Neutrophil (primary cell): ENCODE measurements at regions not wholly inside any gene's neighbourhood (a gene's known extent, or its start where the extent isn't known, plus 50 kb on each side); places are given as distances from the start of the nearest gene placed in this dataset.
A peak's percentile ranks its signal among the peaks of the same experiment; 100 is the strongest.

Source experiments
- H3K27ac ChIP-seq: fragments of 200-600 bp; sonication (generic); 2 replicates; pipeline ENCODE4 v1.5.1; 2016; ENCODE audit warnings: mild to moderate bottlenecking, moderate library complexity
- H3K27me3 ChIP-seq: fragments of 200-600 bp; sonication (generic); 2 replicates; pipeline ENCODE4 v1.6.0; 2016; ENCODE audit warnings: mild to moderate bottlenecking
- H3K36me3 ChIP-seq: fragments of 200-600 bp; sonication (generic); 2 replicates; pipeline ENCODE4 v1.5.1; 2017
- H3K4me1 ChIP-seq, 2 experiments: fragments of 200-600 bp in 1 of 2; sonication (generic) in 1 of 2; 1 replicate in 1 of 2; 2 replicates in 1 of 2; pipeline versions ENCODE4 v1.5.1 to v1.6.1; 2013 to 2016; ENCODE audit warnings: low read depth in 1 of 2, low read length in 1 of 2, mild to moderate bottlenecking in 1 of 2, moderate library complexity in 1 of 2; ENCODE audit not compliant: control insufficient read depth in 1 of 2, insufficient read depth in 1 of 2
- H3K4me3 ChIP-seq, 2 experiments: fragments of 200-600 bp in 1 of 2; sonication (generic) in 1 of 2; 1 replicate in 1 of 2; 2 replicates in 1 of 2; pipeline ENCODE4 v1.5.1; 2013 to 2016; ENCODE audit warnings: low read depth in 1 of 2, low read length in 1 of 2, mild to moderate bottlenecking in 1 of 2, moderate library complexity in 1 of 2
- H3K9me3 ChIP-seq: fragments of 200-600 bp; sonication (generic); 2 replicates; pipeline ENCODE4 v1.5.1; 2016
- CTCF ChIP-seq: fragments of 200-600 bp; sonication (generic); IDR thresholded peaks from 2 replicates; pipeline ENCODE4 v1.5.1; 2016; ENCODE audit warnings: antibody characterized with exemption

- Histone ChIP-seq H3K36me3 (no peaks in the 10 kb centered on the region), H3K27ac (no peak overlapping the region), H3K9me3 (no peaks in the 10 kb centered on the region), H3K4me3 (no peak overlapping the region), H3K4me1 (no peaks in the 10 kb centered on the region), H3K27me3 (no peaks in the 10 kb centered on the region)
- TF ChIP-seq CTCF: no peak
Observed at GRCh38 chr1:199678771-199679170, 348.7 kb upstream of the NR5A2 start.

GRCh38 chr1:199682081-199682480 is 345.4 kb upstream of the NR5A2 start:
- H3K9me3 ChIP-seq: no peaks in the 10 kb centered on the region
- no peaks in the 10 kb centered on the region for H3K4me1 ChIP-seq
- H3K4me3 ChIP-seq: no peak overlapping the region
- TF ChIP-seq CTCF: no peak
- H3K36me3 ChIP-seq: no peaks in the 10 kb centered on the region
- H3K27me3 ChIP-seq: no peaks in the 10 kb centered on the region
- no peak overlapping the region for H3K27ac ChIP-seq

- Histone ChIP-seq H3K4me3 (no peak overlapping the region), H3K27ac (no peak overlapping the region), H3K9me3 (no peaks in the 10 kb centered on the region), H3K27me3 (no peaks in the 10 kb centered on the region), H3K4me1 (no peaks in the 10 kb centered on the region), H3K36me3 (no peaks in the 10 kb centered on the region)
- TF ChIP-seq CTCF: peak; percentile 61
Observed at GRCh38 chr1:199684686-199685273, 342.7 kb upstream of the NR5A2 start.

- TF ChIP-seq CTCF: no peak
- H3K9me3 ChIP-seq: no peaks in the 10 kb centered on the region
- H3K27me3 ChIP-seq: no peaks in the 10 kb centered on the region
- H3K27ac ChIP-seq: no peak overlapping the region
- no peaks in the 10 kb centered on the region for H3K36me3 ChIP-seq
- H3K4me3 ChIP-seq: no peak overlapping the region
- H3K4me1 ChIP-seq: no peaks in the 10 kb centered on the region
Observed at GRCh38 chr1:199685369-199685768, 342.1 kb upstream of the NR5A2 start.

GRCh38 chr1:199687321-199687720 is 340.2 kb upstream of the NR5A2 start:
- Histone ChIP-seq H3K4me3 (no peak overlapping the region), H3K36me3 (no peaks in the 10 kb centered on the region), H3K27ac (no peak overlapping the region), H3K9me3 (no peaks in the 10 kb centered on the region), H3K4me1 (peaks cover 6 to 7% of the 10 kb centered on the region in 2 experiments), H3K27me3 (no peaks in the 10 kb centered on the region)
- no peak for TF ChIP-seq CTCF
